OCI-LY1 (cell line): ENCODE measurements at regions not wholly inside any gene's neighbourhood (a gene's known extent, or its start where the extent isn't known, plus 50 kb on each side); places are given as distances from the start of the nearest gene placed in this dataset.
"Not testable (repeated sequence)": the region's sequence is repeated elsewhere in the genome, so short reads cannot be mapped to it uniquely, and the experiment has no call there.

ENCODE experiments used
- EZH2 ChIP-seq: fragments of 200-600 bp; sonication (generic), shearing (Covaris generic); IDR thresholded peaks from 2 replicates; pipeline ENCODE4 v1.8.0; 2017; ENCODE audit warnings: borderline replicate concordance, mixed run types, mild to moderate bottlenecking, antibody characterized with exemption, low read length, moderate library complexity, mixed read lengths
- TF ChIP-seq, protein P1 (sequence below): fragments of 200-600 bp; sonication (generic), shearing (Covaris generic); IDR thresholded peaks from 2 replicates; pipeline ENCODE4 v1.5.1; 2017; ENCODE audit warnings: mild to moderate bottlenecking, antibody characterized with exemption, low read length, moderate library complexity, mixed read lengths

DNA sequence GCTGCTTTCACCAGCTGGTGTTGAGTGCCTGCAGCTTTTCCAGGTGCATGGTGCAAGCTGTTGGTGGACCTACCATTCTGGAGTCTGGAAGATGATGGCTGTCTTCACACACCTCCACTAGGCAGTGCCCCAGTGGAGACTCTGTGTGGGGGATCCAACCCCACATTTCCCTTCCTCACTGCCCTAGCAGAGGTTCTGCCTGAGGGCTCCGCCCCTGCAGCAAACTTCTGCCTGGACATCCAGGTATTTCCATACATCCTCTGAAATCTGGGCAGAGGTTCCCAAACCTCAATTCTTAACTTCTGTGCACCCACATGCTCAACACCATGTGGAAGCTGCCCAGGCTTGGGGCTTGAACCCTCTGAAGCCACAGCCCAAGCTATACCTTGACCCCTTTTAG, 172.4 kb downstream of the PHF2 start:
- TF ChIP-seq, protein P1, sequence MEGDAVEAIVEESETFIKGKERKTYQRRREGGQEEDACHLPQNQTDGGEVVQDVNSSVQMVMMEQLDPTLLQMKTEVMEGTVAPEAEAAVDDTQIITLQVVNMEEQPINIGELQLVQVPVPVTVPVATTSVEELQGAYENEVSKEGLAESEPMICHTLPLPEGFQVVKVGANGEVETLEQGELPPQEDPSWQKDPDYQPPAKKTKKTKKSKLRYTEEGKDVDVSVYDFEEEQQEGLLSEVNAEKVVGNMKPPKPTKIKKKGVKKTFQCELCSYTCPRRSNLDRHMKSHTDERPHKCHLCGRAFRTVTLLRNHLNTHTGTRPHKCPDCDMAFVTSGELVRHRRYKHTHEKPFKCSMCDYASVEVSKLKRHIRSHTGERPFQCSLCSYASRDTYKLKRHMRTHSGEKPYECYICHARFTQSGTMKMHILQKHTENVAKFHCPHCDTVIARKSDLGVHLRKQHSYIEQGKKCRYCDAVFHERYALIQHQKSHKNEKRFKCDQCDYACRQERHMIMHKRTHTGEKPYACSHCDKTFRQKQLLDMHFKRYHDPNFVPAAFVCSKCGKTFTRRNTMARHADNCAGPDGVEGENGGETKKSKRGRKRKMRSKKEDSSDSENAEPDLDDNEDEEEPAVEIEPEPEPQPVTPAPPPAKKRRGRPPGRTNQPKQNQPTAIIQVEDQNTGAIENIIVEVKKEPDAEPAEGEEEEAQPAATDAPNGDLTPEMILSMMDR = not testable (repeated sequence)
- TF ChIP-seq EZH2 = not testable (repeated sequence)
